Osteoblast (primary cell): ENCODE measurements at regions not wholly inside any gene's neighbourhood (a gene's known extent, or its start where the extent isn't known, plus 50 kb on each side); places are given as distances from the start of the nearest gene placed in this dataset.
A peak's percentile ranks its signal among the peaks of the same experiment; 100 is the strongest.

ENCODE experiments used
- DNase-seq: peaks from one replicate; pipeline ENCODE4 v3.0.0; 2011; ENCODE audit warnings: low spot score, mixed read lengths; ENCODE audit not compliant: insufficient read length; ENCODE audit errors: missing footprints
- H2AFZ ChIP-seq: 2 replicates; pipeline ENCODE4 v1.6.0; 2011; ENCODE audit warnings: mild to moderate bottlenecking, low read length
- H3K27ac ChIP-seq: 2 replicates; pipeline ENCODE4 v1.5.1; 2011; ENCODE audit warnings: mild to moderate bottlenecking, low read depth, low read length, moderate library complexity
- H3K27me3 ChIP-seq: 2 replicates; pipeline ENCODE4 v1.6.0; 2012; ENCODE audit warnings: mild to moderate bottlenecking, control low read depth, inconsistent platforms, low read length, moderate library complexity; ENCODE audit not compliant: insufficient read depth
- H3K36me3 ChIP-seq: 2 replicates; pipeline ENCODE4 v1.5.1; 2011; ENCODE audit warnings: mild to moderate bottlenecking, low read length, control low read depth, moderate library complexity; ENCODE audit not compliant: insufficient read depth
- H3K4me1 ChIP-seq: 2 replicates; pipeline ENCODE4 v1.5.1; 2011; ENCODE audit warnings: mild to moderate bottlenecking, low read length, control low read depth, moderate library complexity; ENCODE audit not compliant: insufficient read depth
- H3K4me2 ChIP-seq: 2 replicates; pipeline ENCODE4 v1.6.0; 2011; ENCODE audit warnings: mild to moderate bottlenecking, low read length; ENCODE audit not compliant: insufficient read depth
- H3K4me3 ChIP-seq: fragments of 200-600 bp; sonication (generic); 3 replicates; pipeline ENCODE4 v1.5.1; 2012; ENCODE audit warnings: mild to moderate bottlenecking, low read length, inconsistent platforms; ENCODE audit not compliant: insufficient read depth
- H3K79me2 ChIP-seq: 2 replicates; pipeline ENCODE4 v1.6.0; 2012; ENCODE audit warnings: mild to moderate bottlenecking, low read length, control low read depth, inconsistent platforms; ENCODE audit not compliant: insufficient read depth
- H3K9me3 ChIP-seq: 2 replicates; pipeline ENCODE4 v1.5.1; 2011; ENCODE audit warnings: low read depth, low read length, control low read depth
- H4K20me1 ChIP-seq: 2 replicates; pipeline ENCODE4 v1.6.0; 2012; ENCODE audit warnings: mild to moderate bottlenecking, low read length, control low read depth; ENCODE audit not compliant: insufficient read depth
- CTCF ChIP-seq: IDR thresholded peaks from 2 replicates; pipeline ENCODE4 v1.5.1; 2011; ENCODE audit warnings: mild to moderate bottlenecking, low read depth, low read length, moderate library complexity; ENCODE audit errors: extremely low read depth

GRCh38 chr22:25354456-25354855 is 135.0 kb downstream of the CRYBB2 start:
- H3K9me3 ChIP-seq, result no peaks in the 10 kb centered on the region
- H2AFZ ChIP-seq, result no peak overlapping the region
- DNase-seq, result no peak
- H4K20me1 ChIP-seq, result no peaks in the 10 kb centered on the region
- peaks cover 12% of the 10 kb centered on the region for H3K36me3 ChIP-seq
- no peaks in the 10 kb centered on the region for H3K4me1 ChIP-seq
- H3K4me2 ChIP-seq, result no peak overlapping the region
- no peaks in the 10 kb centered on the region for H3K27me3 ChIP-seq
- TF ChIP-seq CTCF, result no peak
- H3K79me2 ChIP-seq, result no peaks in the 10 kb centered on the region
- no peak overlapping the region for H3K4me3 ChIP-seq
- H3K27ac ChIP-seq, result no peak overlapping the region

GRCh38 chr22:25357132-25357455 is 137.7 kb downstream of the CRYBB2 start:
- no peak overlapping the region for H3K4me3 ChIP-seq
- no peak overlapping the region for H3K27ac ChIP-seq
- no peaks in the 10 kb centered on the region for H3K4me1 ChIP-seq
- no peak for TF ChIP-seq CTCF
- H3K79me2 ChIP-seq, result peaks cover 2% of the 10 kb centered on the region
- no peaks in the 10 kb centered on the region for H3K27me3 ChIP-seq
- H3K36me3 ChIP-seq, result peaks cover 7% of the 10 kb centered on the region
- H3K9me3 ChIP-seq, result no peaks in the 10 kb centered on the region
- H2AFZ ChIP-seq, result no peak overlapping the region
- peak; percentile 48 for DNase-seq
- peaks cover 7% of the 10 kb centered on the region for H4K20me1 ChIP-seq
- no peak overlapping the region for H3K4me2 ChIP-seq

GRCh38 chr22:25357606-25358420 is 138.4 kb downstream of the CRYBB2 start:
- H3K27ac ChIP-seq, result no peak overlapping the region
- H3K9me3 ChIP-seq, result no peaks in the 10 kb centered on the region
- H3K79me2 ChIP-seq, result peaks cover 2% of the 10 kb centered on the region
- no peak overlapping the region for H2AFZ ChIP-seq
- no peaks in the 10 kb centered on the region for H3K4me1 ChIP-seq
- peaks cover 14% of the 10 kb centered on the region for H4K20me1 ChIP-seq
- no peak overlapping the region for H3K4me3 ChIP-seq
- H3K27me3 ChIP-seq, result no peaks in the 10 kb centered on the region
- TF ChIP-seq CTCF, result no peak
- H3K4me2 ChIP-seq, result no peak overlapping the region
- peak; percentile 52 for DNase-seq
- H3K36me3 ChIP-seq, result peaks cover 3% of the 10 kb centered on the region

- Histone ChIP-seq H3K36me3 (peaks cover 3% of the 10 kb centered on the region), H3K4me3 (no peak overlapping the region), H3K9me3 (no peaks in the 10 kb centered on the region), H3K4me2 (no peak overlapping the region), H3K27ac (no peak overlapping the region), H3K79me2 (peaks cover 2% of the 10 kb centered on the region), H2AFZ (no peak overlapping the region), H3K27me3 (no peaks in the 10 kb centered on the region), H3K4me1 (no peaks in the 10 kb centered on the region), H4K20me1 (peaks cover 14% of the 10 kb centered on the region)
- peak; percentile 26 for DNase-seq
- no peak for TF ChIP-seq CTCF
These were observed 139.2 kb downstream of the CRYBB2 start for GRCh38 chr22:25358421-25359170.
